SK-N-MC (cell line): ENCODE measurements at regions not wholly inside any gene's neighbourhood (a gene's known extent, or its start where the extent isn't known, plus 50 kb on each side); places are given as distances from the start of the nearest gene placed in this dataset.

Source experiments
- EZH2 ChIP-seq: fragments of 200-600 bp; sonication (generic); IDR thresholded peaks from one replicate; pipeline ENCODE4 v1.6.1; 2017; ENCODE audit warnings: antibody characterized with exemption
- POLR2AphosphoS5 ChIP-seq: IDR thresholded peaks from 2 replicates; pipeline ENCODE4 v1.6.1; 2012; ENCODE audit warnings: mild to moderate bottlenecking, low read depth, low read length, borderline replicate concordance

DNA sequence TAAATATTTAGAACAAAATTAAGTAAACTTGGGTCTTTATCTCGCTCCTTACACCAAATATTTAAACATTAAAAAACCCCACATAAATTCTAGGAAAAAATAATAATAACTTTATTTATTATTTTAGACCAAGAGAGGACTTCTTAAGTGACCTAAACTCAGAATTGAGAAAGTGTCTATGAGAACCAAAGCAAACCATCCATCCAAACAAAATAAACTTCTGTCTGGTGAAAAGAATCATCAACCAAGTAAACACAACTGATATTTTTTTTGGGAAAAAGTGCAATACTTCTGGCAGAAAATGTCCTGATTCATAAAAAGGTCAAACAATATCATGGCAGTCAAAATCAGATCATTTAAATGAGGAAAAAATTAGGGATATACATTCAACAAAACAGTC is 533.0 kb downstream of the SPRY1 start:
- TF ChIP-seq EZH2 (no peak), POLR2AphosphoS5 (no peak)
